Erythroblast (primary cell): ENCODE measurements at regions not wholly inside any gene's neighbourhood (a gene's known extent, or its start where the extent isn't known, plus 50 kb on each side); places are given as distances from the start of the nearest gene placed in this dataset.

Source experiments
- GATA1 ChIP-seq: IDR thresholded peaks from 2 replicates; pipeline ENCODE4 v1.6.1; 2011; ENCODE audit warnings: low read depth, mild to moderate bottlenecking, control low read depth, low read length, moderate library complexity
- POLR2A ChIP-seq: IDR thresholded peaks from 2 replicates; pipeline ENCODE4 v1.6.1; 2011; ENCODE audit warnings: mild to moderate bottlenecking, low read length

- TF ChIP-seq POLR2A (no peak), GATA1 (no peak)
Observed at GRCh38 chr12:93996321-93996720, 152.1 kb upstream of the PLXNC1 start.
